GM20431 (cell line): ENCODE measurements at regions not wholly inside any gene's neighbourhood (a gene's known extent, or its start where the extent isn't known, plus 50 kb on each side); places are given as distances from the start of the nearest gene placed in this dataset.

Source experiments
- in situ Hi-C: fragments of 300-500 bp; cut with MseI, MboI; formaldehyde crosslinking; loops from one replicate; pipeline ENCODE4 v1.15.0; 2020; ENCODE audit warnings: low sequenced_read_pairs; ENCODE audit not compliant: unreplicated experiment

GRCh38 chr22:47371263-47372090 is 609.0 kb downstream of the TBC1D22A start:
- in situ Hi-C loops, result no loop called here

- in situ Hi-C loops, result no loop called here
Observed at GRCh38 chr22:47370448-47371262, 608.2 kb downstream of the TBC1D22A start.

- in situ Hi-C loops, result no loop called here
Observed at GRCh38 chr22:47369431-47370015, 607.1 kb downstream of the TBC1D22A start.

GRCh38 chr22:47369020-47369419 is 606.6 kb downstream of the TBC1D22A start:
- in situ Hi-C loops, result no loop called here

GRCh38 chr22:47367993-47368945 is 605.8 kb downstream of the TBC1D22A start:
- in situ Hi-C loops, result no loop called here

GRCh38 chr22:47367107-47367690 is 604.7 kb downstream of the TBC1D22A start:
- in situ Hi-C loops, result no loop called here

- in situ Hi-C loops, result no loop called here
Observed at GRCh38 chr22:47366026-47366767, 603.7 kb downstream of the TBC1D22A start.

GRCh38 chr22:47361247-47361646 is 598.8 kb downstream of the TBC1D22A start:
- in situ Hi-C loops, result no loop called here

- in situ Hi-C loops, result no loop called here
Observed at GRCh38 chr22:47357493-47357892, 595.0 kb downstream of the TBC1D22A start.

GRCh38 chr22:47357086-47357485 is 594.6 kb downstream of the TBC1D22A start:
- in situ Hi-C loops, result no loop called here

GRCh38 chr22:47356511-47357011 is 594.1 kb downstream of the TBC1D22A start:
- in situ Hi-C loops, result no loop called here

- in situ Hi-C loops, result no loop called here
Observed at GRCh38 chr22:47355776-47356510, 593.5 kb downstream of the TBC1D22A start.

- in situ Hi-C loops, result no loop called here
Observed at GRCh38 chr22:47355388-47355725, 592.9 kb downstream of the TBC1D22A start.

- in situ Hi-C loops, result no loop called here
Observed at GRCh38 chr22:47354668-47355387, 592.4 kb downstream of the TBC1D22A start.

- in situ Hi-C loops, result no loop called here
Observed at GRCh38 chr22:47352920-47353700, 590.7 kb downstream of the TBC1D22A start.

- in situ Hi-C loops, result no loop called here
Observed at GRCh38 chr22:47351836-47352579, 589.6 kb downstream of the TBC1D22A start.
